Activated naive CD8-positive, alpha-beta T cell treated with anti-CD3 and anti-CD28 coated beads for 36 hours (primary cell): ENCODE measurements at regions not wholly inside any gene's neighbourhood (a gene's known extent, or its start where the extent isn't known, plus 50 kb on each side); places are given as distances from the start of the nearest gene placed in this dataset.

Experiments
- DNase-seq: peaks from one replicate; pipeline ENCODE4 v3.0.0; 2021
- H3K27ac Mint-ChIP-seq: one replicate; pipeline ENCODE4 v1.8.0; 2022; ENCODE audit warnings: mild to moderate bottlenecking, moderate library complexity, mixed read lengths
- H3K27me3 Mint-ChIP-seq: one replicate; pipeline ENCODE4 v1.8.0; 2022; ENCODE audit warnings: mild to moderate bottlenecking, mixed read lengths
- H3K36me3 Mint-ChIP-seq: one replicate; pipeline ENCODE4 v1.8.0; 2021; ENCODE audit warnings: mild to moderate bottlenecking, mixed read lengths
- H3K4me1 Mint-ChIP-seq: one replicate; pipeline ENCODE4 v1.8.0; 2021; ENCODE audit warnings: mixed read lengths
- H3K4me3 Mint-ChIP-seq: one replicate; pipeline ENCODE4 v1.8.0; 2022; ENCODE audit warnings: mild to moderate bottlenecking, moderate library complexity, mixed read lengths
- H3K9me3 Mint-ChIP-seq: one replicate; pipeline ENCODE4 v1.8.0; 2022; ENCODE audit warnings: mixed read lengths

- H3K4me1 Mint-ChIP-seq, result no peaks in the 10 kb centered on the region
Observed at GRCh38 chr2:216920143-216920876, 60.4 kb upstream of the TNP1 start.

DNA sequence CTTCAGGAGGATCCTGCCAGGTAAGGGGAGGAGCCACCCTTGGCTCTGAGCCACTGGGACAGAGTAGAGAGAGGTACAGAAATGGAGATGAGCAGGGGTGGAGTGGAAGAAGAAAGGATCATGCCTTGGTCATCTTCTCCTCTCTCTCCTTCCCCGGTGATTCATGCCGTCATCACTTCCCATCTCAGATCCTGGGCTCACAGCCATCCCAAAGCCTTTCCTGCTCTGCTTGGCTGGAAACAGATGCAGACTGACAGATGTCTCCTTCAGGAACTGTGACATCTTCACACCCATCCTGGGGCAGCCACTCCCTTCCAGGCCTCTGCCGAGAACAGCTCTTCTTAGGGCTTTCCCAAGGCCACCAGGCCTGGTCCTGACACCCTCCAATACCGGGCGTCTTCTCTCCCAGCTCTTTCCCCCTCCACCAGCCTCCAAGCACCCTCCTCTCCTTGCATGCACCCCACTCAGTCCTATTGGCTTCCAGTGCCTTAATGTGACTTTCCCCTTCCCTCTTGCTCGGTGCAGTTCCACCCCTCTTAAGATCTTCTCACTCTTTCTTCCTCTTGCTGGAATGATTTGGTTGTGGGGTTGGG is 58.3 kb upstream of the TNP1 start:
- no peak for DNase-seq
- H3K36me3 Mint-ChIP-seq, result no peaks in the 10 kb centered on the region
- no peaks in the 10 kb centered on the region for H3K4me1 Mint-ChIP-seq
- H3K9me3 Mint-ChIP-seq, result no peaks in the 10 kb centered on the region
- H3K27me3 Mint-ChIP-seq, result no peaks in the 10 kb centered on the region
- H3K4me3 Mint-ChIP-seq, result no peak overlapping the region
- H3K27ac Mint-ChIP-seq, result no peak overlapping the region

More at GRCh38 chr2:216920143-216920876, 60.4 kb upstream of the TNP1 start:
- Mint-ChIP-seq H3K9me3 (no peaks in the 10 kb centered on the region), H3K27me3 (no peaks in the 10 kb centered on the region), H3K4me3 (no peak overlapping the region), H3K36me3 (no peaks in the 10 kb centered on the region), H3K27ac (no peak overlapping the region)
- no peak for DNase-seq

DNA sequence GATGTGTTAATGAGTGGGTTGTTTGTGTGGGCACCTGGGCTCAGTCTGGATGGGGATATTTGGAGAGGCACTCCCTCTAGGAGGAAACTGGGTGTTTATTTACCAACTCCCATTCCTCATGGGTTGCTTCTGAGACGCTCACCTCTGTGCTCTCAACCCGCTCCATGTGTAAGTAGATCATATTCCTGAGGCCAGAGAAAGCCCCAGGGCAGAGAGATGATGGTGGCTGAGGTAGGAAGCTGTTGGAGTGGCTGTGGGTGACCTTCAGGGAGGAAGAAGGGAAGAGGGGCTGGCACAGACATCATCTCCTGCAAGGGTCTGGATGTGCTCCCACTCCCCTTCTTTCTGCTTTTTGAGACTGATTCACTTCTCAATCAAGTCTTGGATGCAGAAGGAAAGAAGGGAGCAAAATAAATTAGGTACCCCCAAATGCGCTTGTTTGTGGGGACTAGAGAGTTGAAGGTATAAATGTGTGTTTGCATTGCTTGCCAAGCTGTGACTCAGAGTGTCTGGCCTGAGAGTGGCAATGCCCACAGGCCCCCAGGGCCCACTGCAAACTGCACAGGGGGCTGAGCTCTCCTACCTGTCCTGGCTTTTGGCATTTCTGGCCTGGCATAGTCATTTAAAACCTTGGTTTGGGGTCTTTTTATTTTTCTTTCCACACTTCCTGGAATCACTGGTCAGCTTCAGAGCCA is 57.2 kb upstream of the TNP1 start:
- Mint-ChIP-seq H3K27me3 (no peaks in the 10 kb centered on the region), H3K9me3 (no peaks in the 10 kb centered on the region), H3K4me1 (no peaks in the 10 kb centered on the region), H3K27ac (no peak overlapping the region), H3K4me3 (no peak overlapping the region), H3K36me3 (no peaks in the 10 kb centered on the region)
- no peak for DNase-seq

- Mint-ChIP-seq H3K9me3 (no peaks in the 10 kb centered on the region), H3K27ac (no peak overlapping the region), H3K36me3 (no peaks in the 10 kb centered on the region), H3K4me1 (no peaks in the 10 kb centered on the region), H3K27me3 (no peaks in the 10 kb centered on the region), H3K4me3 (no peak overlapping the region)
- no peak for DNase-seq
Observed at GRCh38 chr2:216915557-216916150, 55.8 kb upstream of the TNP1 start.

GRCh38 chr2:216914491-216914890 is 54.6 kb upstream of the TNP1 start:
- Mint-ChIP-seq H3K9me3 (no peaks in the 10 kb centered on the region), H3K4me3 (no peak overlapping the region), H3K27ac (no peak overlapping the region), H3K27me3 (no peaks in the 10 kb centered on the region), H3K36me3 (no peaks in the 10 kb centered on the region), H3K4me1 (no peaks in the 10 kb centered on the region)
- no peak for DNase-seq

DNA sequence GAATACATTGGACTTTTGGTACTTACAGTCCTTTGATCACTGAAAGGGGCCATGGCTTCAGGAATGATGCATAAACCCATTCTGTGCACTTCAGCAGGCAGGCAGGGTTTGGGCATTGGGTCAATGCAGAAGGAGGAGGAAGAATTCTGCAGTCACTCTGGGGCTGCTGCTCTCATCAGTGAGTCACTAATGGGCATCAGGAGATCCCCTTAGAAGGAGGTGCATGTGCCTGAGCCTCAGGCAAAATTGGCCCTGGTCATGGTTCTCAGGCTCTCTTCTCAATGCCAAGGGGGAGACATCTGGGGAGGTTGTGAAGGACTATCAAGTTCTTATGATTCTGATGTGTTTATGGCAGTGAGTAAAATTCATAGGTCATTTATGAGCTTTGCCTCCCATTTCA is 52.0 kb upstream of the TNP1 start:
- Mint-ChIP-seq H3K36me3 (no peaks in the 10 kb centered on the region), H3K27ac (no peak overlapping the region)

GRCh38 chr2:216911008-216911407 is 51.1 kb upstream of the TNP1 start:
- Mint-ChIP-seq H3K4me3 (no peak overlapping the region), H3K4me1 (no peaks in the 10 kb centered on the region), H3K27ac (no peak overlapping the region), H3K27me3 (no peaks in the 10 kb centered on the region), H3K9me3 (no peaks in the 10 kb centered on the region), H3K36me3 (no peaks in the 10 kb centered on the region)
- DNase-seq, result no peak

More for the DNA sequence above, 52.0 kb upstream of the TNP1 start:
- Mint-ChIP-seq H3K9me3 (no peaks in the 10 kb centered on the region), H3K4me1 (no peaks in the 10 kb centered on the region), H3K4me3 (no peak overlapping the region), H3K27me3 (no peaks in the 10 kb centered on the region)
- DNase-seq, result no peak

GRCh38 chr2:216909541-216910210 is 49.8 kb upstream of the TNP1 start:
- Mint-ChIP-seq H3K9me3 (no peaks in the 10 kb centered on the region), H3K4me3 (no peak overlapping the region), H3K27me3 (no peaks in the 10 kb centered on the region), H3K4me1 (no peaks in the 10 kb centered on the region), H3K36me3 (no peaks in the 10 kb centered on the region), H3K27ac (no peak overlapping the region)
- DNase-seq, result no peak
